ENCODE measurements at regions not wholly inside any gene's neighbourhood (a gene's known extent, or its start where the extent isn't known, plus 50 kb on each side); places are given as distances from the start of the nearest gene placed in this dataset.
"Not testable (repeated sequence)": the region's sequence is repeated elsewhere in the genome, so short reads cannot be mapped to it uniquely, and the experiment has no call there.

GRCh38 chrX:94341730-94342129 lies 667.7 kb downstream of the FAM133A start:
- TF ChIP-seq, protein P1, sequence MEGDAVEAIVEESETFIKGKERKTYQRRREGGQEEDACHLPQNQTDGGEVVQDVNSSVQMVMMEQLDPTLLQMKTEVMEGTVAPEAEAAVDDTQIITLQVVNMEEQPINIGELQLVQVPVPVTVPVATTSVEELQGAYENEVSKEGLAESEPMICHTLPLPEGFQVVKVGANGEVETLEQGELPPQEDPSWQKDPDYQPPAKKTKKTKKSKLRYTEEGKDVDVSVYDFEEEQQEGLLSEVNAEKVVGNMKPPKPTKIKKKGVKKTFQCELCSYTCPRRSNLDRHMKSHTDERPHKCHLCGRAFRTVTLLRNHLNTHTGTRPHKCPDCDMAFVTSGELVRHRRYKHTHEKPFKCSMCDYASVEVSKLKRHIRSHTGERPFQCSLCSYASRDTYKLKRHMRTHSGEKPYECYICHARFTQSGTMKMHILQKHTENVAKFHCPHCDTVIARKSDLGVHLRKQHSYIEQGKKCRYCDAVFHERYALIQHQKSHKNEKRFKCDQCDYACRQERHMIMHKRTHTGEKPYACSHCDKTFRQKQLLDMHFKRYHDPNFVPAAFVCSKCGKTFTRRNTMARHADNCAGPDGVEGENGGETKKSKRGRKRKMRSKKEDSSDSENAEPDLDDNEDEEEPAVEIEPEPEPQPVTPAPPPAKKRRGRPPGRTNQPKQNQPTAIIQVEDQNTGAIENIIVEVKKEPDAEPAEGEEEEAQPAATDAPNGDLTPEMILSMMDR (IDR thresholded peaks at IDR 0.05) = not testable (repeated sequence)
- TF ChIP-seq POLR2AphosphoS5, POLR2A (IDR thresholded peaks at IDR 0.05): not testable (repeated sequence)

All from sigmoid colon (tissue), 4 donors.